DOHH2 (cell line): ENCODE measurements at regions not wholly inside any gene's neighbourhood (a gene's known extent, or its start where the extent isn't known, plus 50 kb on each side); places are given as distances from the start of the nearest gene placed in this dataset.
"Not testable (repeated sequence)": the region's sequence is repeated elsewhere in the genome, so short reads cannot be mapped to it uniquely, and the experiment has no call there.

ENCODE experiments used
- H3F3A ChIP-seq: fragments of 200-600 bp; sonication (generic), shearing (Covaris generic); 2 replicates; pipeline ENCODE4 v1.6.0; 2016; ENCODE audit warnings: antibody characterized with exemption, mild to moderate bottlenecking; ENCODE audit not compliant: control insufficient read depth, insufficient read depth
- H3K27ac ChIP-seq: fragments of 200-600 bp; sonication (generic); 2 replicates; pipeline ENCODE4 v1.5.1; 2014; ENCODE audit warnings: low read depth, mild to moderate bottlenecking, low read length, moderate library complexity
- H3K27me3 ChIP-seq: fragments of 200-600 bp; sonication (generic); 2 replicates; pipeline ENCODE4 v1.6.1; 2014; ENCODE audit warnings: mild to moderate bottlenecking, low read length, mixed read lengths; ENCODE audit not compliant: control insufficient read depth
- H3K36me3 ChIP-seq: fragments of 200-600 bp; sonication (generic); 2 replicates; pipeline ENCODE4 v1.6.1; 2014; ENCODE audit warnings: mild to moderate bottlenecking, low read length, moderate library complexity, mixed read lengths; ENCODE audit not compliant: control insufficient read depth
- H3K4me1 ChIP-seq: fragments of 200-600 bp; sonication (generic); 2 replicates; pipeline ENCODE4 v1.6.1; 2014; ENCODE audit warnings: mild to moderate bottlenecking, low read length, mixed read lengths; ENCODE audit not compliant: control insufficient read depth
- H3K4me2 ChIP-seq: fragments of 200-600 bp; sonication (generic); 2 replicates; pipeline ENCODE4 v1.6.0; 2014; ENCODE audit warnings: mild to moderate bottlenecking, low read length, moderate library complexity
- H3K4me3 ChIP-seq: fragments of 200-600 bp; sonication (generic); 2 replicates; pipeline ENCODE4 v1.5.1; 2014; ENCODE audit warnings: mild to moderate bottlenecking, low read length, mixed read lengths
- H3K79me2 ChIP-seq: fragments of 200-600 bp; sonication (generic); 2 replicates; pipeline ENCODE4 v1.6.1; 2014; ENCODE audit warnings: mild to moderate bottlenecking, low read length, mixed read lengths; ENCODE audit not compliant: control insufficient read depth
- H3K9me2 ChIP-seq: fragments of 200-600 bp; sonication (generic); replicated peaks from 2 replicates; pipeline ENCODE4 v1.6.1; 2014; ENCODE audit warnings: mild to moderate bottlenecking, low read length, mixed read lengths; ENCODE audit not compliant: control insufficient read depth
- H3K9me3 ChIP-seq: fragments of 200-600 bp; sonication (generic); 2 replicates; pipeline ENCODE4 v1.6.1; 2014; ENCODE audit warnings: antibody characterized with exemption, low read length, mixed read lengths; ENCODE audit not compliant: control insufficient read depth, insufficient read depth
- H4K20me1 ChIP-seq: fragments of 200-600 bp; sonication (generic); 2 replicates; pipeline ENCODE4 v1.6.0; 2014; ENCODE audit warnings: low read depth, mild to moderate bottlenecking, antibody characterized with exemption, low read length, moderate library complexity; ENCODE audit not compliant: control insufficient read depth, insufficient read depth
- EZH2phosphoT487 ChIP-seq: fragments of 200-600 bp; sonication (generic); IDR thresholded peaks from 2 replicates; pipeline ENCODE4 v1.6.1; 2017; ENCODE audit warnings: borderline replicate concordance, mild to moderate bottlenecking, antibody characterized with exemption, low read length, moderate library complexity, mixed read lengths
- TF ChIP-seq, protein P1 (sequence below): fragments of 200-600 bp; sonication (generic); IDR thresholded peaks from one replicate; pipeline ENCODE4 v1.5.1; 2014; ENCODE audit warnings: antibody characterized with exemption, mild to moderate bottlenecking, low read depth, low read length; ENCODE audit not compliant: poor library complexity, severe bottlenecking

DNA sequence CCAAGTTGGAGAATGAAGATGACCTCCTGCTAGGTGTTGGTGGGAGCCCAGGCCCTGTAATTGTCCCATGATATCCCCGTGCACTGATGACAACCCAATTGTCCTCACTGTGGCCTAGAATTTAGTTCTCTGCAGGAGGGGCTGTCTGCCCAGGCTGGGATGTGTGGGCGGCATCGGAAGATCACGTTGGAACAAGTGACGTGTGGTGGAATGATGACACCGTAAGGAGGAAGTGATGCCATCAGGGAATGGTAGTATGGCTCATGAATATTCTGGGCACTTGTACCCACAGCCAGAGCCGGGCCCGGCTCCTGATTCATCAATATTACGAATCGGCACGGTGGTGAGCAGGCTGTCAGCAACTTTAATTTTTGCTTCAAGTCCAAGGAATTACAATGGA lies 111.6 kb downstream of the MIAT start:
- no peaks in the 10 kb centered on the region for H3K9me3 ChIP-seq
- no peaks in the 10 kb centered on the region for H3K36me3 ChIP-seq
- H3K79me2 ChIP-seq, result no peaks in the 10 kb centered on the region
- no peak overlapping the region for H3K4me3 ChIP-seq
- H3K9me2 ChIP-seq, result no peaks in the 10 kb centered on the region
- no peak overlapping the region for H3K27ac ChIP-seq
- H4K20me1 ChIP-seq, result no peaks in the 10 kb centered on the region
- H3F3A ChIP-seq, result no peaks in the 10 kb centered on the region
- no peak overlapping the region for H3K4me2 ChIP-seq
- no peaks in the 10 kb centered on the region for H3K27me3 ChIP-seq
- TF ChIP-seq, protein P1, sequence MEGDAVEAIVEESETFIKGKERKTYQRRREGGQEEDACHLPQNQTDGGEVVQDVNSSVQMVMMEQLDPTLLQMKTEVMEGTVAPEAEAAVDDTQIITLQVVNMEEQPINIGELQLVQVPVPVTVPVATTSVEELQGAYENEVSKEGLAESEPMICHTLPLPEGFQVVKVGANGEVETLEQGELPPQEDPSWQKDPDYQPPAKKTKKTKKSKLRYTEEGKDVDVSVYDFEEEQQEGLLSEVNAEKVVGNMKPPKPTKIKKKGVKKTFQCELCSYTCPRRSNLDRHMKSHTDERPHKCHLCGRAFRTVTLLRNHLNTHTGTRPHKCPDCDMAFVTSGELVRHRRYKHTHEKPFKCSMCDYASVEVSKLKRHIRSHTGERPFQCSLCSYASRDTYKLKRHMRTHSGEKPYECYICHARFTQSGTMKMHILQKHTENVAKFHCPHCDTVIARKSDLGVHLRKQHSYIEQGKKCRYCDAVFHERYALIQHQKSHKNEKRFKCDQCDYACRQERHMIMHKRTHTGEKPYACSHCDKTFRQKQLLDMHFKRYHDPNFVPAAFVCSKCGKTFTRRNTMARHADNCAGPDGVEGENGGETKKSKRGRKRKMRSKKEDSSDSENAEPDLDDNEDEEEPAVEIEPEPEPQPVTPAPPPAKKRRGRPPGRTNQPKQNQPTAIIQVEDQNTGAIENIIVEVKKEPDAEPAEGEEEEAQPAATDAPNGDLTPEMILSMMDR, result no peak
- TF ChIP-seq EZH2phosphoT487, result no peak
- H3K4me1 ChIP-seq, result no peaks in the 10 kb centered on the region

- no peaks in the 10 kb centered on the region for H3K4me1 ChIP-seq
- H3F3A ChIP-seq, result no peaks in the 10 kb centered on the region
- no peaks in the 10 kb centered on the region for H3K27me3 ChIP-seq
- H3K4me2 ChIP-seq, result no peak overlapping the region
- no peaks in the 10 kb centered on the region for H3K79me2 ChIP-seq
- H3K4me3 ChIP-seq, result no peak overlapping the region
- no peaks in the 10 kb centered on the region for H3K9me2 ChIP-seq
- TF ChIP-seq, protein P1, result no peak
- no peak for TF ChIP-seq EZH2phosphoT487
- H4K20me1 ChIP-seq, result no peaks in the 10 kb centered on the region
- H3K36me3 ChIP-seq, result no peaks in the 10 kb centered on the region
- H3K27ac ChIP-seq, result no peak overlapping the region
- H3K9me3 ChIP-seq, result no peaks in the 10 kb centered on the region
Measured at GRCh38 chr22:26769663-26770062, 112.3 kb downstream of the MIAT start.

DNA sequence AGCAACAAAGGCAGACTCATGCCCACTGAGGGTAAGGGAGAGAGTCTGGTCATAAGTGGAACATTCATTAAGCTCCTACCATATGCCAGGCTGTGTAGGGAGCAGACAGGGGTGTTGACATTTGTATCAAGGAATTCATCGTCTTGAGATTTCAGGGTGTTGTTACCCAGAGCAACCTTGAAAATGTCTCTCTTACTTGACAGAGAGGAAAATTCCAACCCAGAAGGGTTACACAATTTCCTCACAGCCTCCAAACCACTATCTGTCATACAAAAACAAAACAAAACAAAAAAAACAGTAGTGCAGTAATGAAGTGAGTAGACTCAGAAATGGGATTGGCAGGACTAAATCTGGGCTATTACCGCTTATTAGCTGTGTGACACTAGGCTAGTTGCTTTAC lies 113.2 kb downstream of the MIAT start:
- no peak overlapping the region for H3K27ac ChIP-seq
- H4K20me1 ChIP-seq, result no peaks in the 10 kb centered on the region
- H3K4me2 ChIP-seq, result no peak overlapping the region
- no peaks in the 10 kb centered on the region for H3F3A ChIP-seq
- H3K4me3 ChIP-seq, result no peak overlapping the region
- TF ChIP-seq, protein P1, result no peak
- no peak for TF ChIP-seq EZH2phosphoT487
- no peaks in the 10 kb centered on the region for H3K9me2 ChIP-seq
- no peaks in the 10 kb centered on the region for H3K4me1 ChIP-seq
- no peaks in the 10 kb centered on the region for H3K9me3 ChIP-seq
- no peaks in the 10 kb centered on the region for H3K36me3 ChIP-seq
- H3K79me2 ChIP-seq, result no peaks in the 10 kb centered on the region
- H3K27me3 ChIP-seq, result no peaks in the 10 kb centered on the region

DNA sequence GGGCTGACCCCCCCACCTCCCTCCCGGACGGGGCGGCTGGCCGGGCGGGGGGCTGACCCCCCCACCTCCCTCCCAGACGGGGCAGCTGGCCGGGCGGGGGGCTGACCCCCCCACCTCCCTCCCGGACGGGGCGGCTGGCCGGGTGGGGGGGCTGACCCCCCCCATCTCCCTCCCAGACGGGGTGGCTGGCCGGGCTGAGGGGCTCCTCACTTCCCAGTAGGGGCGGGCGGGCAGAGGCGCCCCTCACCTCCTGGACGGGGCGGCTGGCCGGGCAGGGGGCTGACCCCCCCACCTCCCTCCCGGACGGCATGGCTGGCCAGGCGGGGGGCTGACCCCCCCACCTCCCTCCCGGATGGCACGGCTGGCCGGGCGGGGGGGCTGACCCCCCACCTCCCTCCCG lies 115.7 kb downstream of the MIAT start:
- H3F3A ChIP-seq, H3K4me2 ChIP-seq, H3K4me1 ChIP-seq, H3K9me2 ChIP-seq, H3K4me3 ChIP-seq, H3K9me3 ChIP-seq, H3K27ac ChIP-seq, H3K79me2 ChIP-seq, H3K27me3 ChIP-seq, H3K36me3 ChIP-seq, H4K20me1 ChIP-seq: not testable (repeated sequence)
